Naive B cell (primary cell): ENCODE measurements at regions not wholly inside any gene's neighbourhood (a gene's known extent, or its start where the extent isn't known, plus 50 kb on each side); places are given as distances from the start of the nearest gene placed in this dataset.

Experiments
- ATAC-seq, 2 donors: fragments of 150-1000 bp; cut with Tn5 transposase; 2 replicates each; pipeline ENCODE4 v1.10.0; 2021; ENCODE audit warnings: low read depth in 2 of 2, mild to moderate bottlenecking in 2 of 2, moderate library complexity in 2 of 2
- DNase-seq: peaks from one replicate; pipeline ENCODE4 v3.0.0; 2022
- H3K27ac Mint-ChIP-seq, 6 donors: one replicate each; pipeline ENCODE4 v1.8.0; 2020 to 2022; ENCODE audit warnings: mild to moderate bottlenecking in 6 of 6, mixed read lengths in 6 of 6, moderate library complexity in 5 of 6, inconsistent platforms in 2 of 6
- H3K27me3 Mint-ChIP-seq, 3 donors: one replicate each; pipeline ENCODE4 v1.8.0; 2021 to 2022; ENCODE audit warnings: mixed read lengths in 3 of 3, mild to moderate bottlenecking in 1 of 3
- H3K36me3 Mint-ChIP-seq, 2 donors: one replicate each; pipeline ENCODE4 v1.8.0; 2020 to 2022; ENCODE audit warnings: mixed read lengths in 2 of 2, inconsistent platforms in 1 of 2, mild to moderate bottlenecking in 1 of 2
- H3K4me1 Mint-ChIP-seq, 3 donors: one replicate each; pipeline ENCODE4 v1.8.0; 2020 to 2022; ENCODE audit warnings: mixed read lengths in 3 of 3, inconsistent platforms in 1 of 3, mild to moderate bottlenecking in 1 of 3, moderate library complexity in 1 of 3
- H3K4me3 Mint-ChIP-seq, 8 donors: one replicate each; pipeline ENCODE4 v1.8.0; 2020 to 2022; ENCODE audit warnings: mild to moderate bottlenecking in 8 of 8, mixed read lengths in 8 of 8, moderate library complexity in 8 of 8, inconsistent platforms in 2 of 8
- H3K9me3 Mint-ChIP-seq, 7 donors: one replicate each; pipeline ENCODE4 v1.8.0; 2020 to 2022; ENCODE audit warnings: mixed read lengths in 7 of 7, mild to moderate bottlenecking in 5 of 7, inconsistent platforms in 2 of 7, moderate library complexity in 1 of 7

DNA sequence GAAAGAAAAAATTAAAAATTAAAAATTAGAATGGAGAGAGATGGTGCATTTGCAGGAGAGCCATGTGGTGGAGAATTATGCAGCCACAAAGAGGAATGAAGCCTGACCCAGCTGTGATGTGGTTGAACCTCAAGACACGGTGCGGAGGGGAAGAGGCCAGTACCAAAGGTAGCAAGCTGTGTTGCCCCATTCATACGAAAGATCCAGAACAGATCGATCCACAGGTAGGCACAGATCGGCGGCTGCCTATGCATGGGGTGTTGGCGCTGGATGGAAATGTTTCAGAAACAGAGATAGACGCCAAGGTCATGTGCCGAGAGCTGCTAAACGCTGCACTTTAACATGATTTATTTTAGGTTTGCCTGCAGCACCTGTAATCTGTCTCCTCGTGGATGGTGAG, 992.3 kb downstream of the BRD1 start:
- Mint-ChIP-seq H3K36me3 (no peaks in the 10 kb centered on the region), H3K9me3 (peaks cover 10 to 27% (median 18%) of the 10 kb centered on the region in 7 donors), H3K27me3 (peaks cover 0 to 5% (median 0%) of the 10 kb centered on the region in 3 donors), H3K4me1 (peaks cover 4 to 17% (median 8%) of the 10 kb centered on the region in 3 donors), H3K4me3 (peak overlapping the region in 1 of 8 donors; percentile 33), H3K27ac (no peak overlapping the region)
- DNase-seq (no peak), ATAC-seq (no peak)

DNA sequence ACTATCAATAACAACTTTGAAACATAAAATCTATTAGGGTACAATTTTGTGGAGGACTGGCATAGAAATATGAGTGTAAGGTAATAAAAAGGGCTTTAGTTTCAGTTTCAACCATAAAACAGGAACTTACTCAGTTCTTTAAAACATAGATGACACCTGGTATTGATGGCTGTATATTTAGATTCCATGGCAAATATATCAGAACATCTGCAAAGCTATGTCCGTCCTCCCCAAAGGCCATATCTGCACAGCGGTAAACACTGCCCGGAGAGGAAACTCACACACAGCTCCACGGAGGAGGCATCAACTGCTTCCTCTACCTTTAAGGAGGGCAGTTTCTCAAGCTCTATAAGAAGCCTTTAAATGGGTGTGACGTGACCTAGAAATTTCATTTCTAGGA, 993.3 kb downstream of the BRD1 start:
- Mint-ChIP-seq H3K27me3 (peaks cover 0 to 14% (median 4%) of the 10 kb centered on the region in 3 donors), H3K4me3 (no peak overlapping the region), H3K9me3 (peaks cover 11 to 27% (median 18%) of the 10 kb centered on the region in 7 donors), H3K4me1 (peaks cover 4 to 15% (median 8%) of the 10 kb centered on the region in 3 donors), H3K36me3 (no peaks in the 10 kb centered on the region), H3K27ac (no peak overlapping the region)
- DNase-seq: no peak
- ATAC-seq: peak in 1 of 2 donors; percentile 27

DNA sequence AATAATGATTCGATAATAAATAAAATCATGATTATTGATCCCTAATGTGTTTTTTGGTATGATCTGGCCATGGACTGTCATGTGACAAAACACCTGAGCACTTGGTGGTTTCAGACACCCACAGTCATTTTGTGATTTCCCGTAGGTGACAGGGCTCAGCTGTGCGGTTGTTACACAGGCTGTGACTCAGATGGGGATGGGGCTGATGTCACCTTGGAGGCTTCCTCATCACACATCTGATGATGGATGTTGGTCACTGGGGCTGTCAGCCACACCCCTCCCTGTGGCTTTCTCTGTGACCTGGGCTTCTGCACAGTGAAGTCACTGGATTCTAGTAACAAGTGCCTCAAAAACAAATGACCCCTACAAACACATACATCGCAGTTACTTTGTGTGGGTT, 995.1 kb downstream of the BRD1 start:
- DNase-seq: no peak
- H3K4me1 Mint-ChIP-seq: peaks cover 4 to 15% (median 8%) of the 10 kb centered on the region in 3 donors
- H3K27me3 Mint-ChIP-seq: peaks cover 0 to 23% (median 8%) of the 10 kb centered on the region in 3 donors
- H3K27ac Mint-ChIP-seq: no peak overlapping the region
- peak in 1 of 2 donors; percentile 35 for ATAC-seq
- no peaks in the 10 kb centered on the region for H3K36me3 Mint-ChIP-seq
- H3K4me3 Mint-ChIP-seq: no peak overlapping the region
- H3K9me3 Mint-ChIP-seq: peaks cover 8 to 25% (median 14%) of the 10 kb centered on the region in 7 donors

DNA sequence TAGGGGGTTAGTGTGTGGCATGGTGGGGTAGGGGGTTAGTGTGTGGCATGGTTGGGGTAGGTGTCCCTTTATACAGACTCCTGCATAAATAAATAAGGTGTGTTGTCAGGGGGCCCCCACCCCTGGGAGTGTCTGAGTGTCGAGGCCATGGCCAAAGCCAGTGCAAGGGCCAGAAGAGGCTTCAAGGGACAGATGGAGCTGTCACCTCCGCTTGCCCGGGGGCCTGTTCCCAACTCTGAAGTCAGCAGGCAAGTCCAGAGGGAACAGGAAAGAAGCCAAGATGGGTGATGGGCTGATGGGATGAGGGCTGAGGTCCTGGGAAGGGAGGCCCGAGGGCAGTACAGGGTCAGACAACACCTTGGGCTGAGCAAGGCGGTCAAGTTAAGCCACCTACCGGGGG, 997.8 kb downstream of the BRD1 start:
- Mint-ChIP-seq H3K4me1 (peaks cover 3 to 10% (median 7%) of the 10 kb centered on the region in 3 donors), H3K27ac (no peak overlapping the region), H3K27me3 (peaks cover 0 to 32% (median 24%) of the 10 kb centered on the region in 3 donors), H3K9me3 (peaks cover 2 to 25% (median 14%) of the 10 kb centered on the region in 7 donors), H3K36me3 (no peaks in the 10 kb centered on the region), H3K4me3 (no peak overlapping the region)
- DNase-seq: no peak
- ATAC-seq: no peak

DNA sequence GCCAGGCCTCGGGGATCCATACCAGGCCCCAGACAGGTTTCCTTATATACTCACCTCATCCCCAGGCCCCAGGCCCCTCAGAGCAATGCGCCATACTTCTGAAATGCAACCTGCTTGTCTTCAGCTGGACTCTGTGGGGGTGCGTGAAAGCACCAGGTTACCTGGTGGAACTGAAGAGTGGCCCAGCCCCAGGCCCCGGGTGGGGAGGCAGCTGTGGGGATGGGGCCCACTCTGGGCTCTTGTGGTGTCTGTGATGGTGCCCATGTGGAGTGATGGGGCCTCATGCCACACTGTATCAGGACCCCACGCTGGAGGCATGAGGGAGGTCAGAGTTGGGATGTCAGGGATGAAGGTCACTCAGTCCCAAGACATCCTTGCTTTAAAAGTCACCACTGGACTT, 999.0 kb downstream of the BRD1 start:
- Mint-ChIP-seq H3K4me1 (peaks cover 0 to 3% (median 1%) of the 10 kb centered on the region in 3 donors), H3K27me3 (peaks cover 0 to 30% (median 30%) of the 10 kb centered on the region in 3 donors), H3K4me3 (no peak overlapping the region), H3K36me3 (no peaks in the 10 kb centered on the region), H3K27ac (no peak overlapping the region), H3K9me3 (peaks cover 2 to 24% (median 14%) of the 10 kb centered on the region in 7 donors)
- ATAC-seq: no peak
- DNase-seq: no peak

DNA sequence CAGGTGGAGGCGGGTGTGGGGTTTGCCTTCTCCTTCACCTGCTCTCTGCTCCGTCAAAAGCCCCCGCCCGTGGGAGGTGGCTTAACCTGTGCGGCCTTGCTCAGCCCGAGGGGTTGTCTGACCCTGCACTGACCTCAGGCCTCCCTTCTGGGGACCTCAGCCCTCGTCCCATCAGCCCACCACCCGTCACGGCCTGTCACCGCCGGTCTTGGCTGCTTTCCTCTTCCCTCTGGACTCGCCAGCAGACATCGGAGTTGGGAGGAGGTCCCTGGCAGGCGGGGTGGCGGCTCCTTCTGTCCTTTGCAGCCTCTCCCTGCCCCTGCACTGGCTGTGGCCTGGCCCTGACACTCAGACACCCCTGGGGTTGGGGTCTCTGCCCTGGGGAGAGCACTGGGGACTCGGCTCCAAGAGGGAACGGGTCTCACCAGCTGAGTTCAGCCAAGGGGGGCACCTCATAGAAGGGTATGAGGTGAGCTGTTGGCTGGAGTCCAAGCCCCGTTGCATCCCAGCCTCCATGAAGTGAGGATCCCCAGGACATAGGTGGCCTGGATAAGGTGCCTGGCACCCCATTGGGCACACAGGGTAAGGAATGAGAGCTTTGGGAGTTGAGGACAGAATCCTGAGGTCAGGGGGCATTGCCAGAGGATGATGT, 999.6 kb downstream of the BRD1 start:
- Mint-ChIP-seq H3K27ac (no peak overlapping the region), H3K27me3 (peaks cover 0 to 34% (median 32%) of the 10 kb centered on the region in 3 donors), H3K4me3 (no peak overlapping the region), H3K4me1 (peaks cover 0 to 3% (median 0%) of the 10 kb centered on the region in 3 donors), H3K9me3 (peaks cover under 1 to 18% (median 12%) of the 10 kb centered on the region in 7 donors), H3K36me3 (no peaks in the 10 kb centered on the region)
- no peak for DNase-seq
- no peak for ATAC-seq

DNA sequence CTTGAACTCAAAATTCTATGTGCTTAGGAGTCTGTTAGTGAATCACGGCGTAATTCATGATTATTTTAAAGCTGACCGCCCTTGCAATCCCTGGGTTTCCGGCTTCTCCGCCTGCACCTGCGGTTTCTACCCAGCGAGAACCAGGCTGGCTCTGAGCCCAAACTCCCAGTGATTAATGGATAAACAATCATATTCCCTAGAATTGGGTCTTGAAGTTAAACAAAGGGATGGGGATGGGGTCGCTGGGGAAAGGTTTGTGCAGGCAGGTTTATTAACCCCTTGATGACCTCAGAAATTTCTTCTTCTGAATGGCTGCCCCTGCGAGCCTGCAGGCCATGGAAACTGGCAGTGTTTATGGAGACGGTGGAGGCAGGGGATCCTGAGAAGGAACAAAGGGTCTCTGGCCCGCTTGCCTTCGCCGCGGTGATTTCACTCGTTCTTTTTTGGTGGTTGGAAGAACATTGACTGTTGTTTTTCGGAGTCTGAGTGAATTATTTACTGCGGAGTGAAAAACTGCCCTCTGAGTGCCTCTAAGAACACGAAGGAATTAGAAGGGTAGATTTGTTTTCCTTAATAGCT, 1000.3 kb downstream of the BRD1 start:
- no peak for ATAC-seq

DNA sequence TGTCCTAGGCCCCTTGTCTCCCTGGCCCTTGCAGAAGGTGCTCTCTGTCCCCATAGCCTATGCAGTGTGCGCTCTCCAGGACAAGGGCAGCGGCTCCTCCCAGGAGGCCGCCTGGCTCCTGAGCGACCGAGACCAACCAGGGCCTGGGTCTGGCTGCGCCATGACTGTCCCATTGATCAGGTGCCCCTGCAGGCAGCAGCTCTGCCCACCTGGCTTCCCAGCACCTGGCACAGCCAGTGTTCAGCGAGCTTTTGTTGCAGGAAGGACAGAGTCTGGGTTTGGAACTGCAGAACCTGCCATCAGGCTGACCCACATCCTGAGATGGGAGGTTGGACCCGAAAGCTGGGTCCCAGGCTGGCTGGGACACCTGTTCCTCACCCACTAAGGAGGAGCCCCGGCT, 1001.1 kb downstream of the BRD1 start:
- H3K27ac Mint-ChIP-seq: no peak overlapping the region
- H3K4me3 Mint-ChIP-seq: no peak overlapping the region

More for the DNA sequence above, 1000.3 kb downstream of the BRD1 start:
- Mint-ChIP-seq H3K27me3 (peaks cover 0 to 37% (median 35%) of the 10 kb centered on the region in 3 donors), H3K36me3 (no peaks in the 10 kb centered on the region), H3K9me3 (peaks cover 0 to 13% (median 9%) of the 10 kb centered on the region in 7 donors), H3K27ac (no peak overlapping the region), H3K4me3 (no peak overlapping the region), H3K4me1 (peaks cover 0 to 3% (median 0%) of the 10 kb centered on the region in 3 donors)
- DNase-seq: no peak

DNA sequence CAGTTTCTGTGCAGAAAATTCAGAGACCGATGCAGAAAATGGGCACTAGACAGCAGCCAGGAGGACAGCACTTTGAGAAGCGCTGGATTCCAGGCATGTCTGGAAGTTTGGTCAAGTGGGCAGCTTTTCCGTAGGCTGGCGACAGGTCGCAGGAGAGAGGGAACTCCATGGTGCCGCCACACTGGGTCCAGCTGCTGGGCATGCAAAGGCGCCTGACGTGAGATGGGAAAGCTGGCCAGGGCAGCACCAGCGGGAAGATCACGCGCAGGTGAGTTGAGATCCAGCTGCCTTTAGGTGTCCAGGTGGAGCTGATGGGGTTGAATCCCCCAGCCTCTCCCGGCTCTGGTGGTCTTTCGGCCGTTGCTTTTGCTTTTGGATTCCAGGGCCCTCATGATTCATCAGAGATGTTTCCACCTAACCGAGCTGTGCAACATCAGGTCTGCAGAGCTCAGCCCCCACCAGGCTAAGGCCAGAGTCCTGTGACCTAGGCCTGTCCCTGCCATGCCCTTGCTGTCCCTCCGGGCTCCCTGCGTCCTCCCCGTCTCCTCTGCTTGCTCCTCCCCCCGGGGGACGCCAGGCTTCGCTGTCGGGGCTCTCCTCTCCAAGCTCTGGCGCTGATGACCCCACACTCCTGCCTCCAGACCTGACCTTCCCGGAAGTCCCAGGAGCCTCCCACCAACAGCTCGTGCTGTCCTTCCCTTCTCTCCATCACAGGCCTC, 1001.7 kb downstream of the BRD1 start:
- H3K4me1 Mint-ChIP-seq: peaks cover 0 to 3% (median 0%) of the 10 kb centered on the region in 3 donors
- ATAC-seq (no peak), DNase-seq (no peak)
- H3K36me3 Mint-ChIP-seq: no peaks in the 10 kb centered on the region
- H3K9me3 Mint-ChIP-seq: peaks cover 0 to 8% (median 1%) of the 10 kb centered on the region in 7 donors
- H3K4me3 Mint-ChIP-seq: no peak overlapping the region
- peak overlapping the region in 1 of 6 donors; percentile 15 for H3K27ac Mint-ChIP-seq
- peaks cover 0 to 37% (median 35%) of the 10 kb centered on the region in 3 donors for H3K27me3 Mint-ChIP-seq

More for the DNA sequence above, 1001.1 kb downstream of the BRD1 start:
- Mint-ChIP-seq H3K4me1 (peaks cover 0 to 3% (median 0%) of the 10 kb centered on the region in 3 donors), H3K36me3 (no peaks in the 10 kb centered on the region), H3K9me3 (peaks cover 0 to 13% (median 6%) of the 10 kb centered on the region in 7 donors), H3K27me3 (peaks cover 0 to 37% (median 35%) of the 10 kb centered on the region in 3 donors)
- DNase-seq (no peak), ATAC-seq (no peak)

DNA sequence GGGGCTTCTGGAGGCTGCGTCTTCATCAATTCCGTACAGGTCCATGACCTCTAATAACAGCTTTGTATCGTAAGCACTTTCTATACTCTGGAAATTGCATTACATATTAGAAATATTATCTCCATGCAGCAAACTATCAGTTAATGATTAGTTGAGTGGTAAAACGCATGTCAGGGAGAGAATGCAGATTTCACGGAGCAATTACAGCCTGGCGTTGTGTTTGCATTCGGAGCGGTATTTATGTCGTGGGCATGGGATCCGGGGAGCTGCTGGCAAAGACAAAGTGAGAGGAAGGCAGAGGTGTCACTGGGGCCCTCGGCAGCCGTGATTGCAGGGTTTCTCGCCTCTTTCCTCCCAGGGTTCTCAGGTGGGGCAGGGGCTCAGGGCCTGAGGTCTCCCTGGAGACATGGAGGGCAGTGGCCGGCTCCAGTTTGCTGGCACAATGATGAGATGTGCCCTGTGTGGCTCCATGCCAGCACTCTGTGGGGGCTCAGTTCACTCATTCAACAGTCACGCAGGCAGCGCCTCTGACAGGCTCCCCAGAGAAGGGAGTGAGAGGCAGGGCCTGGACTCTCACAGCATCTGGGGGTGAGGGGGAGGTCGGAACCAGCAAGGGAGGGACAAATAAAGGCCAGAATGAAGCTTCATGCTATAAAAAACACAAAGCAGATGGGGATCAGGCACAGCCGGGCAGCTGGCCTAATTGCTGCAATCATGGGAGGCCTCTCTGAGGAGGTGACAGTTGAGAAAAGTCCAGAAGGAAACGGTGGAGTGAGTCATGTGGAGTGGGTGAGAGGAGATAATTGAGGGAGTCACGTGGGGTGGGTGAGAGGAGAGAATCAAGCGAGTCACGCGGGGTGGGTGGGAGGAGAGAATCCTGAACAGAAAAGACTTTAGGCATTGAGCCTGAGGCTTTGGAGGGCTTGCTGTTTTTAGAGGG, 1002.7 kb downstream of the BRD1 start:
- Mint-ChIP-seq H3K36me3 (no peaks in the 10 kb centered on the region), H3K9me3 (peaks cover 0 to 4% (median 0%) of the 10 kb centered on the region in 7 donors), H3K27ac (peak overlapping the region in 1 of 6 donors; percentile 17), H3K4me3 (no peak overlapping the region), H3K27me3 (peaks cover 0 to 35% (median 34%) of the 10 kb centered on the region in 3 donors), H3K4me1 (peaks cover 0 to 3% (median 0%) of the 10 kb centered on the region in 3 donors)
- ATAC-seq (no peak), DNase-seq (no peak)

DNA sequence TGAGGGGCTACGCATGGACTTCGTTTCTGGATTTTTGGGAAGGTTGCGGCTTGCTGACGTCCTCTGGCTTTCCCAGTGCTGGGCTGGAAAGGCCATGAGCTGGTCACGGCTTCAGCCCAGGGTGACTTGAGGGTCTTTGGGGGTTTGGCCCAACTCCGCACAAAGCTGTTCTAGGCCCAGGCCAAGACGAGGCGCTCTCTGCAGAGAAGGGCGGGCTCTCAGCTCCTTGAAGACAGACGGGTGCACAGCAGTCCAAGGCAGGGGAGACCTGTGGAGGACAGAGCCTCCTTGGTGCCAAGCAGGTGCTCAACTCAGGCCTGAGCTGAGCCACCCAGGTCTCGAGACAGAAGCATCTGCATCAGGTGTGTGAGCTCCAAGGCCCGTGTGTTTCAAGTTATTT, 1003.7 kb downstream of the BRD1 start:
- DNase-seq (no peak), ATAC-seq (no peak)
- peaks cover 0 to 3% (median 0%) of the 10 kb centered on the region in 3 donors for H3K4me1 Mint-ChIP-seq
- H3K9me3 Mint-ChIP-seq: no peaks in the 10 kb centered on the region
- peaks cover 0 to 30% (median 27%) of the 10 kb centered on the region in 3 donors for H3K27me3 Mint-ChIP-seq
- no peaks in the 10 kb centered on the region for H3K36me3 Mint-ChIP-seq
- no peak overlapping the region for H3K27ac Mint-ChIP-seq
- no peak overlapping the region for H3K4me3 Mint-ChIP-seq

DNA sequence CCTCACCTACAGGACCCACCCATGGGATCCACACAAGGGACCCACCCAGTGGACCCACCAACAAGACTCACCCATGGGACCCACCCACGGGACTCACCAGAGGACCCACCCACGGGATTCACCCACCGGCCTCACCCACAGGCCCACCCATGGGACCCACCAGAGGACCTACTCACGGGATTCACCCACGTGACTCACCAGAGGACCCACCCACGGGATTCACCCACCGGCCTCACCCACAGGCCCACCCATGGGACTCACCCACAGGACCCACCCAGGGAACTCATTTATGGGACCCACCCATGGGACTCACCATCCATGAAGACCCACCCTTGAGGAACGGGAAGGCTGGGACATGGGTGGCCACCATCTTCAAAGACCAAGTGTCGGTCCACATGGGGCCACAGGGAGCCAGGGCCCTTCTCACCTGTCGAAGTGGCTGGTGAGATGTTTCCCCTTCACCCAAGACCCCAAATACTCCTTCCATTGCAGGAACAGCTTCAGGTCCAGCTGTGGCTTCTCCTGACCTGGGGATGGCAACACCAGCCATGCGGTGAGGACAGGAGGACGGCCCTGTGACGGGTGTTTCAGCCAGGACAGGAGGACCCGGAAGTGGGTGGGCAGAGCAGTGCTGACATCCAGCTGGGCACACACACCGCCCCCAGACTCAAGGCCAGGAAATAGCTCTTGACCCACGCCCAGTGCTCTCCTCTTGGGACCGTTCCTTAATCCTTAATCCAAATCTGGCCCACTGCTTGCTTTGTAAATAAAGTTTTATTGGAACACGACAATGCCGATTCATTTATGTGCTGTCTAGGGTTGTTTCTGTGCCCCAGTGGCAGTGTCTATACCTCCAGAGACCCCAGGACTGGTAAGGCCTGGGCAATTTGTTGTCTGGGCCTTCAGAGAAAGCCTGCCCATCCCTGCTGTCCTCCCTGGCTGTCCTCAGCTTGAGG, 1005.1 kb downstream of the BRD1 start:
- ATAC-seq: no peak
- no peak overlapping the region for H3K27ac Mint-ChIP-seq

More for the DNA sequence above, 1005.1 kb downstream of the BRD1 start:
- Mint-ChIP-seq H3K4me3 (no peak overlapping the region), H3K9me3 (peaks cover 0 to 1% (median 0%) of the 10 kb centered on the region in 7 donors), H3K27me3 (peaks cover 0 to 27% (median 25%) of the 10 kb centered on the region in 3 donors), H3K36me3 (no peaks in the 10 kb centered on the region), H3K4me1 (peaks cover 0 to 3% (median 0%) of the 10 kb centered on the region in 3 donors)
- DNase-seq: no peak
